HepG2 (cell line): ENCODE measurements at regions not wholly inside any gene's neighbourhood (a gene's known extent, or its start where the extent isn't known, plus 50 kb on each side); places are given as distances from the start of the nearest gene placed in this dataset.

Source experiments
- ATAC-seq: fragments of 200-7000 bp; cut with Tn5 transposase; 3 replicates; pipeline ENCODE4 v1.9.1; 2020; ENCODE audit warnings: mild to moderate bottlenecking, moderate library complexity
- BruUV-seq: library from RNA; stranded (reverse); fragments of 400-500 nt; replicated peaks from 2 replicates; lab custom pipeline; 2021; lab: Mats Ljungman, UMichigan
- CTCF ChIA-PET: fragments of 300-600 bp; formaldehyde crosslinking; extraction: SDS; loops from one replicate; lab custom pipeline; 2021; ENCODE audit warnings: low total read pairs, inconsistent platforms, low intra/inter-chr PET ratio; lab: Yijun Ruan, JAX
- POLR2A ChIA-PET: fragments of 350-600 bp; sonication (Branson Sonifier 250); formaldehyde crosslinking; loops from one replicate; lab custom pipeline; 2020; ENCODE audit warnings: antibody characterized with exemption, inconsistent platforms; lab: Yijun Ruan, JAX
- DNase-seq: peaks from one replicate; pipeline ENCODE4 v3.0.0-alpha.2; 2015; ENCODE audit warnings: low spot score
- FAIRE-seq: peaks from 3 replicates; lab custom pipeline; 2011; peaks lifted over from hg19 to GRCh38; lab: Jason Lieb, UNC
- H2AFZ ChIP-seq: one replicate; pipeline ENCODE4 v1.6.1; 2011; ENCODE audit warnings: low read length, inconsistent platforms
- H3K27ac ChIP-seq: fragments of 300-600 bp; 3 replicates; pipeline ENCODE4 v1.8.0; 2011; ENCODE audit warnings: mixed run types, mild to moderate bottlenecking, mixed read lengths, low read length, inconsistent platforms; ENCODE audit not compliant: insufficient read depth; ENCODE audit errors: extremely low read length
- H3K27me3 ChIP-seq, 2 experiments: fragments of 200-600 bp in 1 of 2; 2 replicates in 1 of 2; 3 replicates in 1 of 2; pipeline versions ENCODE4 v1.6.0 to v1.8.0; 2011; ENCODE audit warnings: low read length in 2 of 2, mild to moderate bottlenecking in 2 of 2, moderate library complexity in 2 of 2, inconsistent platforms in 1 of 2; ENCODE audit not compliant: insufficient read depth in 2 of 2, control insufficient read depth in 1 of 2
- H3K36me3 ChIP-seq, 2 experiments: fragments of 200-600 bp in 1 of 2; replicated peaks in 1 of 2; 2 replicates in 1 of 2; 3 replicates in 1 of 2; pipeline versions ENCODE4 v1.5.1 to v1.8.0; 2011; ENCODE audit warnings: low read length in 2 of 2, inconsistent platforms in 1 of 2; ENCODE audit not compliant: insufficient read depth in 2 of 2, control insufficient read depth in 1 of 2
- H3K4me1 ChIP-seq: 2 replicates; pipeline ENCODE4 v1.5.1; 2012; ENCODE audit warnings: low read length, inconsistent platforms; ENCODE audit not compliant: insufficient read depth
- H3K4me2 ChIP-seq: 2 replicates; pipeline ENCODE4 v1.6.0; 2011; ENCODE audit warnings: low read depth, low read length, inconsistent platforms
- H3K4me3 ChIP-seq, 3 experiments: fragments of 200-600 bp in 1 of 3; sonication (generic), shearing (Covaris generic) in 1 of 3; replicated peaks in 1 of 3; 2 replicates each; pipeline ENCODE4 v1.5.1; 2011 to 2016; ENCODE audit warnings: low read length in 3 of 3, inconsistent platforms in 2 of 3, low read depth in 2 of 3, mild to moderate bottlenecking in 2 of 3, control low read depth in 1 of 3, mixed read lengths in 1 of 3; ENCODE audit not compliant: insufficient read depth in 1 of 3
- H3K79me2 ChIP-seq: one replicate; pipeline ENCODE4 v1.6.1; 2011; ENCODE audit warnings: low read length, inconsistent platforms; ENCODE audit not compliant: insufficient read depth
- H3K9ac ChIP-seq: 2 replicates; pipeline ENCODE4 v1.6.0; 2011; ENCODE audit warnings: mild to moderate bottlenecking, low read depth, low read length, inconsistent platforms; ENCODE audit not compliant: insufficient read depth
- H3K9me3 ChIP-seq: 2 replicates; pipeline ENCODE4 v1.5.1; 2012; ENCODE audit warnings: mild to moderate bottlenecking, low read length
- H4K20me1 ChIP-seq: 2 replicates; pipeline ENCODE4 v1.6.0; 2011; ENCODE audit warnings: inconsistent platforms, mild to moderate bottlenecking, low read length, moderate library complexity; ENCODE audit not compliant: insufficient read depth
- EHMT2 ChIP-seq: fragments of 200-600 bp; sonication (generic); IDR thresholded peaks from 2 replicates; pipeline ENCODE4 v1.7.0; 2017; ENCODE audit warnings: antibody characterized with exemption, low read depth, low read length, borderline replicate concordance
- KDM3A ChIP-seq: IDR thresholded peaks from 2 replicates; pipeline ENCODE4 v1.6.1; 2018; ENCODE audit warnings: low read depth, missing compliant biosample characterization
- MAZ ChIP-seq, 2 experiments: sonication (generic) in 1 of 2; formaldehyde crosslinking in 1 of 2; IDR thresholded peaks; 2 replicates each; pipeline versions ENCODE4 v1.5.0 to v1.6.1; 2012 to 2020; ENCODE audit warnings: low read depth in 2 of 2, mild to moderate bottlenecking in 2 of 2, borderline replicate concordance in 1 of 2, improper control_type of control experiment in 1 of 2, low read length in 1 of 2, missing genetic modification reagents in 1 of 2, moderate library complexity in 1 of 2
- MBNL3 ChIP-seq: fragments of 250-450 bp; sonication (Bioruptor Pico); conservative IDR thresholded peaks from 2 replicates; pipeline ENCODE4 v1.8.0; 2022; ENCODE audit warnings: mild to moderate bottlenecking, inconsistent platforms
- PPARG ChIP-seq: conservative IDR thresholded peaks from 2 replicates; pipeline ENCODE4 v1.6.1; 2016; ENCODE audit warnings: missing biosample characterization, missing genetic modification reagents
- REST ChIP-seq, 2 experiments: IDR thresholded peaks; 2 replicates each; pipeline ENCODE4 v1.6.1; 2011 to 2012; ENCODE audit warnings: low read length in 2 of 2, borderline replicate concordance in 1 of 2, low read depth in 1 of 2, mild to moderate bottlenecking in 1 of 2, moderate library complexity in 1 of 2
- RFXAP ChIP-seq: sonication (generic); formaldehyde crosslinking; IDR thresholded peaks from 2 replicates; pipeline ENCODE4 v1.4.0; 2020; ENCODE audit warnings: missing genetic modification reagents, borderline replicate concordance
- SP4 ChIP-seq: sonication (generic); formaldehyde crosslinking; IDR thresholded peaks from 2 replicates; pipeline ENCODE4 v1.8.1; 2023; ENCODE audit warnings: mild to moderate bottlenecking, missing genetic modification reagents
- ZNF101 ChIP-seq: sonication (generic); formaldehyde crosslinking; IDR thresholded peaks from 2 replicates; pipeline ENCODE4 v1.4.0; 2020; ENCODE audit warnings: mild to moderate bottlenecking, low read depth, missing genetic modification reagents, borderline replicate concordance
- ZNF619 ChIP-seq: sonication (generic); formaldehyde crosslinking; IDR thresholded peaks from 2 replicates; pipeline ENCODE4 v1.4.0; 2020; ENCODE audit warnings: mild to moderate bottlenecking, missing genetic modification reagents
- ZNF775 ChIP-seq: sonication (generic); formaldehyde crosslinking; IDR thresholded peaks from 2 replicates; pipeline ENCODE4 v1.4.0; 2020; ENCODE audit warnings: missing genetic modification reagents, mild to moderate bottlenecking, moderate library complexity, borderline replicate concordance
- WGBS: methylation state at CpG from one replicate; pipeline ENCODE4 v1.1.6; 2017; ENCODE audit warnings: low lambda C conversion rate; 5-methylcytosine and 5-hydroxymethylcytosine counted together
- in situ Hi-C: cut with HindIII; loops from 2 replicates; pipeline ENCODE4 v1.10.0; 2017; ENCODE audit warnings: low pct_unique_long_range_greater_than_20kb; ENCODE audit not compliant: extremely low pct_ligation_motif_present
- intact Hi-C: fragments of 100-400 bp; cut with micrococcal nuclease; formaldehyde crosslinking; loops from one replicate; pipeline ENCODE4 v1.10.0; 2022; ENCODE audit not compliant: unreplicated experiment
- TF ChIP-seq, protein P1 (sequence below): sonication (generic); formaldehyde crosslinking; IDR thresholded peaks from 2 replicates; pipeline ENCODE4 v1.4.0; 2020; ENCODE audit warnings: missing genetic modification reagents

DNA sequence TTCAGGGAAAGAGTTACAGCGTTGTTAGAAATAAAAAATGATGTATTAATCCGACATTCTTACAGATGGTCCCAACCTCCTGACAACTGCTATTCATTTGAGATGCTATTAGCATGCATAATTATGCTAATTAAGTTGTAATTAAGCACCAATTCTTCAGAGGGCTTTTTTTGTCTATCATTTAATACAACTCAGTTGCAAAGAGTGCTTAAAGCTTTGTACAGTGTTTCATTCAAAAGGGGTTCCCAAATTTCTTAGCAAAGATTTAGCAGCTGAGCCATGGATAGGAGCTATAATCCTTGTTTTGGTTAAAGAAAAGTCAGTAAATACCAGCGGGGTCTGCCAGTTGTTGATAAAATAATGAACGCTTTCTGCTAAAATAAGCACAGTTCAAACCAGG, 150.7 kb upstream of the DYNLRB2 start:
- FAIRE-seq (no peak), DNase-seq (no peak), ATAC-seq (no peak)
- H3K27ac ChIP-seq = no peak overlapping the region
- H3K4me3 ChIP-seq = no peak overlapping the region
- CTCF ChIA-PET = no interaction called here
- no peak overlapping the region for H2AFZ ChIP-seq
- 53% methylated on average over 4 of the region's 4 CpGs for WGBS
- no peak for TF ChIP-seq ZNF101 (CRISPR knock-in tag)
- TF ChIP-seq MBNL3 (CRISPR knock-in tag) = no peak
- TF ChIP-seq EHMT2 = no peak
- TF ChIP-seq SP4 (CRISPR knock-in tag) = no peak
- no peak for TF ChIP-seq MAZ (IDR thresholded peaks at IDR 0.05; ENCODE audit: borderline replicate concordance, low read depth, low read length)
- no peak for TF ChIP-seq MAZ (CRISPR knock-in tag; IDR thresholded peaks at IDR 0.05; ENCODE audit: low read depth)
- no peak for TF ChIP-seq PPARG (CRISPR knock-in tag)
- TF ChIP-seq ZNF619 (CRISPR knock-in tag) = no peak
- TF ChIP-seq RFXAP (CRISPR knock-in tag) = no peak
- TF ChIP-seq, protein P1, sequence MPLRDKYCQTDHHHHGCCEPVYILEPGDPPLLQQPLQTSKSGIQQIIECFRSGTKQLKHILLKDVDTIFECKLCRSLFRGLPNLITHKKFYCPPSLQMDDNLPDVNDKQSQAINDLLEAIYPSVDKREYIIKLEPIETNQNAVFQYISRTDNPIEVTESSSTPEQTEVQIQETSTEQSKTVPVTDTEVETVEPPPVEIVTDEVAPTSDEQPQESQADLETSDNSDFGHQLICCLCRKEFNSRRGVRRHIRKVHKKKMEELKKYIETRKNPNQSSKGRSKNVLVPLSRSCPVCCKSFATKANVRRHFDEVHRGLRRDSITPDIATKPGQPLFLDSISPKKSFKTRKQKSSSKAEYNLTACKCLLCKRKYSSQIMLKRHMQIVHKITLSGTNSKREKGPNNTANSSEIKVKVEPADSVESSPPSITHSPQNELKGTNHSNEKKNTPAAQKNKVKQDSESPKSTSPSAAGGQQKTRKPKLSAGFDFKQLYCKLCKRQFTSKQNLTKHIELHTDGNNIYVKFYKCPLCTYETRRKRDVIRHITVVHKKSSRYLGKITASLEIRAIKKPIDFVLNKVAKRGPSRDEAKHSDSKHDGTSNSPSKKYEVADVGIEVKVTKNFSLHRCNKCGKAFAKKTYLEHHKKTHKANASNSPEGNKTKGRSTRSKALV (CRISPR knock-in tag) = no peak
- TF ChIP-seq KDM3A (CRISPR knock-in tag) = no peak
- TF ChIP-seq ZNF775 (CRISPR knock-in tag) = no peak
- no peak for TF ChIP-seq REST (IDR thresholded peaks at IDR 0.05; ENCODE audit: borderline replicate concordance in 1 of 2, low read depth in 1 of 2, low read length in 2 of 2)
- H3K9ac ChIP-seq = no peak overlapping the region
- no peaks in the 10 kb centered on the region for H3K9me3 ChIP-seq
- intact Hi-C loops = no loop called here
- no peaks in the 10 kb centered on the region for H3K36me3 ChIP-seq
- no TSS peak for BruUV-seq
- in situ Hi-C loops = no loop called here
- no peak overlapping the region for H3K4me2 ChIP-seq
- H3K79me2 ChIP-seq = no peaks in the 10 kb centered on the region
- POLR2A ChIA-PET = no interaction called here
- H4K20me1 ChIP-seq = no peaks in the 10 kb centered on the region
- peaks cover 7% of the 10 kb centered on the region for H3K4me1 ChIP-seq
- peaks cover 0 to 6% of the 10 kb centered on the region in 2 experiments; a peak in 1 of 5 replicates for H3K27me3 ChIP-seq
